ENCODE measurements at regions not wholly inside any gene's neighbourhood (a gene's known extent, or its start where the extent isn't known, plus 50 kb on each side); places are given as distances from the start of the nearest gene placed in this dataset.

- TF ChIP-seq EZH2 (IDR thresholded peaks at IDR 0.05; ENCODE audit: borderline replicate concordance), result no peak
- no peak for TF ChIP-seq CTCF (IDR thresholded peaks at IDR 0.05; ENCODE audit: poor library complexity)
Observed at GRCh38 chr9:135339378-135339973, 140.1 kb upstream of the PPP1R26 start.
